ENCODE measurements at regions not wholly inside any gene's neighbourhood (a gene's known extent, or its start where the extent isn't known, plus 50 kb on each side); places are given as distances from the start of the nearest gene placed in this dataset.

- no peak for DNase-seq
Observed at GRCh38 chr20:7257692-7258466, 490.4 kb downstream of the BMP2 start.

GRCh38 chr20:7262803-7263202 is 495.3 kb downstream of the BMP2 start:
- no peak for DNase-seq

GRCh38 chr20:7264137-7264536 is 496.7 kb downstream of the BMP2 start:
- DNase-seq = no peak

- no peak for DNase-seq
Observed at GRCh38 chr20:7269452-7269851, 502.0 kb downstream of the BMP2 start.

- DNase-seq = no peak
Observed at GRCh38 chr20:7272512-7272911, 505.0 kb downstream of the BMP2 start.

- no peak for DNase-seq
Observed at GRCh38 chr20:7274870-7275269, 507.4 kb downstream of the BMP2 start.

- DNase-seq = no peak
Observed at GRCh38 chr20:7275645-7276237, 508.3 kb downstream of the BMP2 start.

GRCh38 chr20:7285918-7286556 is 518.6 kb downstream of the BMP2 start:
- peak; percentile 91 for DNase-seq

GRCh38 chr20:7291323-7291943 is 523.9 kb downstream of the BMP2 start:
- DNase-seq = no peak

- DNase-seq = no peak
Observed at GRCh38 chr20:7291946-7292345, 524.5 kb downstream of the BMP2 start.

GRCh38 chr20:7294816-7295360 is 527.4 kb downstream of the BMP2 start:
- no peak for DNase-seq

GRCh38 chr20:7301807-7302206 is 534.3 kb downstream of the BMP2 start:
- no peak for DNase-seq

GRCh38 chr20:7302250-7302649 is 534.8 kb downstream of the BMP2 start:
- DNase-seq = no peak

GRCh38 chr20:7305976-7306375 is 538.5 kb downstream of the BMP2 start:
- DNase-seq = no peak

GRCh38 chr20:7308163-7308562 is 540.7 kb downstream of the BMP2 start:
- no peak for DNase-seq

- DNase-seq = no peak
Observed at GRCh38 chr20:7313047-7313446, 545.6 kb downstream of the BMP2 start.

GRCh38 chr20:7323957-7324356 is 556.5 kb downstream of the BMP2 start:
- no peak for DNase-seq

- DNase-seq = no peak
Observed at GRCh38 chr20:7327810-7328209, 560.3 kb downstream of the BMP2 start.

GRCh38 chr20:7330850-7331249 is 563.4 kb downstream of the BMP2 start:
- no peak for DNase-seq

GRCh38 chr20:7332169-7332568 is 564.7 kb downstream of the BMP2 start:
- DNase-seq = no peak

- no peak for DNase-seq
Observed at GRCh38 chr20:7333841-7334240, 566.4 kb downstream of the BMP2 start.

GRCh38 chr20:7346026-7346425 is 578.5 kb downstream of the BMP2 start:
- DNase-seq = no peak

- no peak for DNase-seq
Observed at GRCh38 chr20:7346562-7346961, 579.1 kb downstream of the BMP2 start.
